DOHH2 (cell line): ENCODE measurements at regions not wholly inside any gene's neighbourhood (a gene's known extent, or its start where the extent isn't known, plus 50 kb on each side); places are given as distances from the start of the nearest gene placed in this dataset.

Experiments
- H3F3A ChIP-seq: fragments of 200-600 bp; sonication (generic), shearing (Covaris generic); 2 replicates; pipeline ENCODE4 v1.6.0; 2016; ENCODE audit warnings: antibody characterized with exemption, mild to moderate bottlenecking; ENCODE audit not compliant: control insufficient read depth, insufficient read depth
- H3K27ac ChIP-seq: fragments of 200-600 bp; sonication (generic); 2 replicates; pipeline ENCODE4 v1.5.1; 2014; ENCODE audit warnings: low read depth, mild to moderate bottlenecking, low read length, moderate library complexity
- H3K27me3 ChIP-seq: fragments of 200-600 bp; sonication (generic); 2 replicates; pipeline ENCODE4 v1.6.1; 2014; ENCODE audit warnings: mild to moderate bottlenecking, low read length, mixed read lengths; ENCODE audit not compliant: control insufficient read depth
- H3K36me3 ChIP-seq: fragments of 200-600 bp; sonication (generic); 2 replicates; pipeline ENCODE4 v1.6.1; 2014; ENCODE audit warnings: mild to moderate bottlenecking, low read length, moderate library complexity, mixed read lengths; ENCODE audit not compliant: control insufficient read depth
- H3K4me1 ChIP-seq: fragments of 200-600 bp; sonication (generic); 2 replicates; pipeline ENCODE4 v1.6.1; 2014; ENCODE audit warnings: mild to moderate bottlenecking, low read length, mixed read lengths; ENCODE audit not compliant: control insufficient read depth
- H3K4me2 ChIP-seq: fragments of 200-600 bp; sonication (generic); 2 replicates; pipeline ENCODE4 v1.6.0; 2014; ENCODE audit warnings: mild to moderate bottlenecking, low read length, moderate library complexity
- H3K4me3 ChIP-seq: fragments of 200-600 bp; sonication (generic); 2 replicates; pipeline ENCODE4 v1.5.1; 2014; ENCODE audit warnings: mild to moderate bottlenecking, low read length, mixed read lengths
- H3K79me2 ChIP-seq: fragments of 200-600 bp; sonication (generic); 2 replicates; pipeline ENCODE4 v1.6.1; 2014; ENCODE audit warnings: mild to moderate bottlenecking, low read length, mixed read lengths; ENCODE audit not compliant: control insufficient read depth
- H3K9me2 ChIP-seq: fragments of 200-600 bp; sonication (generic); replicated peaks from 2 replicates; pipeline ENCODE4 v1.6.1; 2014; ENCODE audit warnings: mild to moderate bottlenecking, low read length, mixed read lengths; ENCODE audit not compliant: control insufficient read depth
- H3K9me3 ChIP-seq: fragments of 200-600 bp; sonication (generic); 2 replicates; pipeline ENCODE4 v1.6.1; 2014; ENCODE audit warnings: antibody characterized with exemption, low read length, mixed read lengths; ENCODE audit not compliant: control insufficient read depth, insufficient read depth
- H4K20me1 ChIP-seq: fragments of 200-600 bp; sonication (generic); 2 replicates; pipeline ENCODE4 v1.6.0; 2014; ENCODE audit warnings: low read depth, mild to moderate bottlenecking, antibody characterized with exemption, low read length, moderate library complexity; ENCODE audit not compliant: control insufficient read depth, insufficient read depth
- CTCF ChIP-seq: fragments of 200-600 bp; sonication (generic); IDR thresholded peaks from one replicate; pipeline ENCODE4 v1.5.1; 2014; ENCODE audit warnings: antibody characterized with exemption, mild to moderate bottlenecking, low read depth, low read length; ENCODE audit not compliant: poor library complexity, severe bottlenecking
- EZH2phosphoT487 ChIP-seq: fragments of 200-600 bp; sonication (generic); IDR thresholded peaks from 2 replicates; pipeline ENCODE4 v1.6.1; 2017; ENCODE audit warnings: borderline replicate concordance, mild to moderate bottlenecking, antibody characterized with exemption, low read length, moderate library complexity, mixed read lengths

- Histone ChIP-seq H3F3A (no peaks in the 10 kb centered on the region), H3K4me3 (no peak overlapping the region), H3K27ac (no peak overlapping the region), H3K9me3 (no peaks in the 10 kb centered on the region), H3K27me3 (peaks cover 12% of the 10 kb centered on the region; the same call in 1 of the 2 replicates), H3K4me1 (no peaks in the 10 kb centered on the region), H3K36me3 (no peaks in the 10 kb centered on the region), H3K4me2 (no peak overlapping the region), H4K20me1 (no peaks in the 10 kb centered on the region), H3K9me2 (no peaks in the 10 kb centered on the region), H3K79me2 (no peaks in the 10 kb centered on the region)
- no peak for TF ChIP-seq CTCF
- TF ChIP-seq EZH2phosphoT487: no peak
Observed at GRCh38 chr6:138657065-138657425, 116.5 kb upstream of the CCDC28A start.

- no peak for TF ChIP-seq CTCF
- no peak for TF ChIP-seq EZH2phosphoT487
- no peaks in the 10 kb centered on the region for H3K9me2 ChIP-seq
- no peaks in the 10 kb centered on the region for H3F3A ChIP-seq
- H3K27me3 ChIP-seq: 0 out of 2 replicates have a peak, but pooled peaks cover 3% of the 10 kb centered on the region
- no peak overlapping the region for H3K27ac ChIP-seq
- no peaks in the 10 kb centered on the region for H3K4me1 ChIP-seq
- no peaks in the 10 kb centered on the region for H4K20me1 ChIP-seq
- H3K4me3 ChIP-seq: no peak overlapping the region
- no peaks in the 10 kb centered on the region for H3K79me2 ChIP-seq
- no peaks in the 10 kb centered on the region for H3K36me3 ChIP-seq
- no peak overlapping the region for H3K4me2 ChIP-seq
- H3K9me3 ChIP-seq: no peaks in the 10 kb centered on the region
Observed at GRCh38 chr6:138659998-138660397, 113.6 kb upstream of the CCDC28A start.

- H3K36me3 ChIP-seq: no peaks in the 10 kb centered on the region
Observed at GRCh38 chr6:138662471-138662870, 111.1 kb upstream of the CCDC28A start.

More at GRCh38 chr6:138662471-138662870, 111.1 kb upstream of the CCDC28A start:
- no peaks in the 10 kb centered on the region for H4K20me1 ChIP-seq
- H3K9me3 ChIP-seq: no peaks in the 10 kb centered on the region
- H3K4me1 ChIP-seq: no peaks in the 10 kb centered on the region
- TF ChIP-seq CTCF: no peak
- TF ChIP-seq EZH2phosphoT487: no peak
- no peaks in the 10 kb centered on the region for H3K9me2 ChIP-seq
- H3K27me3 ChIP-seq: no peaks in the 10 kb centered on the region
- H3K79me2 ChIP-seq: no peaks in the 10 kb centered on the region
- H3K4me3 ChIP-seq: no peak overlapping the region
- H3F3A ChIP-seq: no peaks in the 10 kb centered on the region
- H3K27ac ChIP-seq: no peak overlapping the region
- no peak overlapping the region for H3K4me2 ChIP-seq
